ENCODE measurements at regions not wholly inside any gene's neighbourhood (a gene's known extent, or its start where the extent isn't known, plus 50 kb on each side); places are given as distances from the start of the nearest gene placed in this dataset.

- no peak for DNase-seq
- intact Hi-C loops (cut with DNase I): no loop called here
- no peak for ATAC-seq (ENCODE audit: poor library complexity)
Observed at GRCh38 chr5:103943230-103943629, 380.6 kb upstream of the NUDT12 start.

- ATAC-seq (ENCODE audit: poor library complexity): no peak
- intact Hi-C loops (cut with DNase I): no loop called here
- DNase-seq: no peak
Observed at GRCh38 chr5:103942587-103943186, 380.1 kb upstream of the NUDT12 start.

- no peak for ATAC-seq (ENCODE audit: poor library complexity)
Observed at GRCh38 chr5:103941596-103941995, 379.0 kb upstream of the NUDT12 start.

GRCh38 chr5:103938146-103938695 lies 375.6 kb upstream of the NUDT12 start:
- DNase-seq: no peak
- intact Hi-C loops (cut with DNase I): no loop called here
- ATAC-seq (ENCODE audit: poor library complexity): no peak

More at GRCh38 chr5:103941596-103941995, 379.0 kb upstream of the NUDT12 start:
- DNase-seq: no peak
- intact Hi-C loops (cut with DNase I): no loop called here

GRCh38 chr5:103929338-103930013 lies 366.9 kb upstream of the NUDT12 start:
- intact Hi-C loops (cut with DNase I): no loop called here
- no peak for ATAC-seq (ENCODE audit: poor library complexity)

GRCh38 chr5:103927739-103928138 lies 365.1 kb upstream of the NUDT12 start:
- intact Hi-C loops (cut with DNase I): no loop called here
- no peak for ATAC-seq (ENCODE audit: poor library complexity)
- DNase-seq: no peak

More at GRCh38 chr5:103929338-103930013, 366.9 kb upstream of the NUDT12 start:
- DNase-seq: no peak

- no peak for DNase-seq
- ATAC-seq (ENCODE audit: poor library complexity): no peak
- intact Hi-C loops (cut with DNase I): no loop called here
Observed at GRCh38 chr5:103923616-103924168, 361.1 kb upstream of the NUDT12 start.

- DNase-seq: no peak
- no peak for ATAC-seq (ENCODE audit: poor library complexity)
- intact Hi-C loops (cut with DNase I): no loop called here
Observed at GRCh38 chr5:103919506-103919905, 356.9 kb upstream of the NUDT12 start.

- no peak for DNase-seq
- intact Hi-C loops (cut with DNase I): no loop called here
Observed at GRCh38 chr5:103918668-103919367, 356.2 kb upstream of the NUDT12 start.

GRCh38 chr5:103915081-103915480 lies 352.5 kb upstream of the NUDT12 start:
- intact Hi-C loops (cut with DNase I): no loop called here
- DNase-seq (no peak), ATAC-seq (ENCODE audit: poor library complexity) (no peak)

More at GRCh38 chr5:103918668-103919367, 356.2 kb upstream of the NUDT12 start:
- ATAC-seq (ENCODE audit: poor library complexity): no peak

- DNase-seq (no peak), ATAC-seq (ENCODE audit: poor library complexity) (no peak)
- intact Hi-C loops (cut with DNase I): no loop called here
Observed at GRCh38 chr5:103910786-103911185, 348.2 kb upstream of the NUDT12 start.

- intact Hi-C loops (cut with DNase I): no loop called here
- no peak for ATAC-seq (ENCODE audit: poor library complexity)
- no peak for DNase-seq
Observed at GRCh38 chr5:103910011-103910410, 347.4 kb upstream of the NUDT12 start.

GRCh38 chr5:103909391-103909790 lies 346.8 kb upstream of the NUDT12 start:
- intact Hi-C loops (cut with DNase I): no loop called here
- DNase-seq (no peak), ATAC-seq (ENCODE audit: poor library complexity) (no peak)

- ATAC-seq (ENCODE audit: poor library complexity): no peak
- no peak for DNase-seq
- intact Hi-C loops (cut with DNase I): no loop called here
Observed at GRCh38 chr5:103908336-103909080, 345.9 kb upstream of the NUDT12 start.

GRCh38 chr5:103907001-103907400 lies 344.4 kb upstream of the NUDT12 start:
- intact Hi-C loops (cut with DNase I): no loop called here
- DNase-seq (no peak), ATAC-seq (ENCODE audit: poor library complexity) (no peak)

- DNase-seq: no peak
Observed at GRCh38 chr5:103904651-103905050, 342.1 kb upstream of the NUDT12 start.

GRCh38 chr5:103902893-103903292 lies 340.3 kb upstream of the NUDT12 start:
- ATAC-seq (ENCODE audit: poor library complexity) (no peak), DNase-seq (no peak)
- intact Hi-C loops (cut with DNase I): no loop called here

More at GRCh38 chr5:103904651-103905050, 342.1 kb upstream of the NUDT12 start:
- intact Hi-C loops (cut with DNase I): no loop called here
- no peak for ATAC-seq (ENCODE audit: poor library complexity)

GRCh38 chr5:103901885-103902284 lies 339.3 kb upstream of the NUDT12 start:
- intact Hi-C loops (cut with DNase I): no loop called here
- DNase-seq: no peak
- no peak for ATAC-seq (ENCODE audit: poor library complexity)

GRCh38 chr5:103896593-103896992 lies 334.0 kb upstream of the NUDT12 start:
- intact Hi-C loops (cut with DNase I): no loop called here

More at GRCh38 chr5:103896593-103896992, 334.0 kb upstream of the NUDT12 start:
- DNase-seq (no peak), ATAC-seq (ENCODE audit: poor library complexity) (no peak)

Measured in Right ventricle myocardium superior (tissue), 1 donor.